DMS79 (cell line): ENCODE measurements at regions not wholly inside any gene's neighbourhood (a gene's known extent, or its start where the extent isn't known, plus 50 kb on each side); places are given as distances from the start of the nearest gene placed in this dataset.
"Not testable (repeated sequence)": the region's sequence is repeated elsewhere in the genome, so short reads cannot be mapped to it uniquely, and the experiment has no call there.

ENCODE experiments used
- DNase-seq: peaks from one replicate; lab custom pipeline; 2025; lab: John Stamatoyannopoulos, UW

GRCh38 chr5:99589424-99589823 lies 660.6 kb upstream of the CHD1 start:
- no peak for DNase-seq

GRCh38 chr5:99587983-99588382 lies 659.2 kb upstream of the CHD1 start:
- DNase-seq, result no peak

- DNase-seq, result no peak
These were observed 658.1 kb upstream of the CHD1 start for GRCh38 chr5:99586878-99587277.

GRCh38 chr5:99581204-99581603 lies 652.4 kb upstream of the CHD1 start:
- not testable (repeated sequence) for DNase-seq

GRCh38 chr5:99562937-99563627 lies 634.3 kb upstream of the CHD1 start:
- not testable (repeated sequence) for DNase-seq

- no peak for DNase-seq
These were observed 624.5 kb upstream of the CHD1 start for GRCh38 chr5:99553211-99553810.

- no peak for DNase-seq
These were observed 615.5 kb upstream of the CHD1 start for GRCh38 chr5:99544356-99544755.

- DNase-seq, result no peak
These were observed 615.0 kb upstream of the CHD1 start for GRCh38 chr5:99543841-99544240.

- DNase-seq, result not testable (repeated sequence)
These were observed 605.4 kb upstream of the CHD1 start for GRCh38 chr5:99534241-99534640.

GRCh38 chr5:99521666-99522065 lies 592.9 kb upstream of the CHD1 start:
- not testable (repeated sequence) for DNase-seq

- DNase-seq, result peak; percentile 17
These were observed 587.2 kb upstream of the CHD1 start for GRCh38 chr5:99515864-99516490.

- not testable (repeated sequence) for DNase-seq
These were observed 581.5 kb upstream of the CHD1 start for GRCh38 chr5:99510237-99510866.

GRCh38 chr5:99509064-99509463 lies 580.3 kb upstream of the CHD1 start:
- DNase-seq, result not testable (repeated sequence)

- DNase-seq, result not testable (repeated sequence)
These were observed 566.6 kb upstream of the CHD1 start for GRCh38 chr5:99495456-99495855.

GRCh38 chr5:99478450-99478849 lies 549.6 kb upstream of the CHD1 start:
- not testable (repeated sequence) for DNase-seq

- not testable (repeated sequence) for DNase-seq
These were observed 544.5 kb upstream of the CHD1 start for GRCh38 chr5:99473328-99473727.

GRCh38 chr5:99471726-99472125 lies 542.9 kb upstream of the CHD1 start:
- not testable (repeated sequence) for DNase-seq

GRCh38 chr5:99471178-99471577 lies 542.4 kb upstream of the CHD1 start:
- peak; percentile 11 for DNase-seq

- not testable (repeated sequence) for DNase-seq
These were observed 541.8 kb upstream of the CHD1 start for GRCh38 chr5:99470636-99471035.

- no peak for DNase-seq
These were observed 531.9 kb upstream of the CHD1 start for GRCh38 chr5:99460701-99461100.

GRCh38 chr5:99453196-99453595 lies 524.4 kb upstream of the CHD1 start:
- DNase-seq, result no peak

GRCh38 chr5:99449786-99450185 lies 521.0 kb upstream of the CHD1 start:
- DNase-seq, result peak; percentile 85

GRCh38 chr5:99445805-99446204 lies 517.0 kb upstream of the CHD1 start:
- no peak for DNase-seq
